H1 (cell line): ENCODE measurements at regions not wholly inside any gene's neighbourhood (a gene's known extent, or its start where the extent isn't known, plus 50 kb on each side); places are given as distances from the start of the nearest gene placed in this dataset.

Source experiments
- BACH1 ChIP-seq: IDR thresholded peaks from 2 replicates; pipeline ENCODE4 v1.6.1; 2012; ENCODE audit warnings: low read length, improper control_type of control experiment
- HDAC2 ChIP-seq, 2 experiments: fragments of 300-600 bp in 1 of 2; sonication (generic) in 1 of 2; IDR thresholded peaks; 2 replicates each; pipeline ENCODE4 v1.6.1; 2011 to 2012; ENCODE audit warnings: low read depth in 2 of 2, low read length in 2 of 2, mild to moderate bottlenecking in 2 of 2, moderate library complexity in 2 of 2, borderline replicate concordance in 1 of 2, inconsistent platforms in 1 of 2
- POLR2A ChIP-seq, 2 experiments: IDR thresholded peaks; 1 replicate in 1 of 2; 2 replicates in 1 of 2; pipeline ENCODE4 v1.6.1; 2011; ENCODE audit warnings: low read depth in 2 of 2, low read length in 2 of 2, mild to moderate bottlenecking in 2 of 2; ENCODE audit errors: control extremely low read depth in 1 of 2
- POLR2AphosphoS5 ChIP-seq: IDR thresholded peaks from 2 replicates; pipeline ENCODE4 v1.6.1; 2011; ENCODE audit warnings: low read depth, low read length
- RAD21 ChIP-seq, 2 experiments: IDR thresholded peaks in 1 of 2; conservative IDR thresholded peaks in 1 of 2; 2 replicates each; pipeline ENCODE4 v1.6.1; 2011; ENCODE audit warnings: low read depth in 2 of 2, low read length in 2 of 2, improper control_type of control experiment in 1 of 2, inconsistent platforms in 1 of 2, mild to moderate bottlenecking in 1 of 2, moderate library complexity in 1 of 2
- YY1 ChIP-seq: IDR thresholded peaks from 2 replicates; pipeline ENCODE4 v1.6.1; 2011; ENCODE audit warnings: low read depth, mild to moderate bottlenecking, low read length
- TF ChIP-seq, protein P1 (sequence below), 3 experiments: IDR thresholded peaks; 1 replicate in 2 of 3; 2 replicates in 1 of 3; pipeline versions ENCODE4 v1.5.1 to v1.6.1; 2011; ENCODE audit warnings: low read length in 3 of 3, mild to moderate bottlenecking in 3 of 3, inconsistent platforms in 2 of 3, low read depth in 1 of 3, moderate library complexity in 1 of 3; ENCODE audit not compliant: insufficient read depth in 1 of 3; ENCODE audit errors: control extremely low read depth in 1 of 3
- TF ChIP-seq, protein P2 (sequence below): IDR thresholded peaks from 2 replicates; pipeline ENCODE4 v1.6.1; 2011; ENCODE audit warnings: low read length, improper control_type of control experiment
- TF ChIP-seq, protein P3 (sequence below): IDR thresholded peaks from 2 replicates; pipeline ENCODE4 v1.6.1; 2012; ENCODE audit warnings: inconsistent platforms

DNA sequence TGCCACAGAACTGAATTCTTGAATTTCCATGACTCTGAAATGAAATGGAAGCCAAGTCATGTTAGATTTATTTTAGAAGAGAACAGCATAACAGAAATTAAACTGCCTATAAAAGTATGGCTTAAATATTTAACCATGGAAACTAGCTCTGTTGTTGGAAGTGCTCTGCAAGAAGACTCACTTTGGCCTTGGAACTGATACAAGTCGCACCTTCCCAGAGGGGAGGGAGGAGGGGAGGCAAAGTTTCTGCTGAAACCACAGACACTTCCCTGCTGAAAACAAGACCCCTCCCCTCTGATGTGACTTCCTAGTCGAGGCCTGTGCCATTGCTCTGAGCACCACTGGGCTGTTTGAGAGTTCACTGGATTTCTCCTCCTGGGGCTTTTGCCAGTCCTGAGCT is 72.1 kb downstream of the OR13A1 start:
- TF ChIP-seq POLR2A (IDR thresholded peaks at IDR 0.05; ENCODE audit: control extremely low read depth in 1 of 2, low read depth in 2 of 2, low read length in 2 of 2), result no peak
- TF ChIP-seq, protein P1, sequence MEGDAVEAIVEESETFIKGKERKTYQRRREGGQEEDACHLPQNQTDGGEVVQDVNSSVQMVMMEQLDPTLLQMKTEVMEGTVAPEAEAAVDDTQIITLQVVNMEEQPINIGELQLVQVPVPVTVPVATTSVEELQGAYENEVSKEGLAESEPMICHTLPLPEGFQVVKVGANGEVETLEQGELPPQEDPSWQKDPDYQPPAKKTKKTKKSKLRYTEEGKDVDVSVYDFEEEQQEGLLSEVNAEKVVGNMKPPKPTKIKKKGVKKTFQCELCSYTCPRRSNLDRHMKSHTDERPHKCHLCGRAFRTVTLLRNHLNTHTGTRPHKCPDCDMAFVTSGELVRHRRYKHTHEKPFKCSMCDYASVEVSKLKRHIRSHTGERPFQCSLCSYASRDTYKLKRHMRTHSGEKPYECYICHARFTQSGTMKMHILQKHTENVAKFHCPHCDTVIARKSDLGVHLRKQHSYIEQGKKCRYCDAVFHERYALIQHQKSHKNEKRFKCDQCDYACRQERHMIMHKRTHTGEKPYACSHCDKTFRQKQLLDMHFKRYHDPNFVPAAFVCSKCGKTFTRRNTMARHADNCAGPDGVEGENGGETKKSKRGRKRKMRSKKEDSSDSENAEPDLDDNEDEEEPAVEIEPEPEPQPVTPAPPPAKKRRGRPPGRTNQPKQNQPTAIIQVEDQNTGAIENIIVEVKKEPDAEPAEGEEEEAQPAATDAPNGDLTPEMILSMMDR (IDR thresholded peaks at IDR 0.05; ENCODE audit: control extremely low read depth in 1 of 3, insufficient read depth in 1 of 3, low read depth in 1 of 3, low read length in 3 of 3), result no peak
- no peak for TF ChIP-seq BACH1
- no peak for TF ChIP-seq RAD21 (IDR thresholded peaks at IDR 0.05 in 1 of 2, conservative IDR thresholded peaks at IDR 0.05 in 1 of 2; ENCODE audit: low read depth in 2 of 2, low read length in 2 of 2)
- TF ChIP-seq YY1, result no peak
- no peak for TF ChIP-seq POLR2AphosphoS5
- TF ChIP-seq HDAC2 (IDR thresholded peaks at IDR 0.05; ENCODE audit: borderline replicate concordance in 1 of 2, low read depth in 2 of 2, low read length in 2 of 2), result no peak
- TF ChIP-seq, protein P2, sequence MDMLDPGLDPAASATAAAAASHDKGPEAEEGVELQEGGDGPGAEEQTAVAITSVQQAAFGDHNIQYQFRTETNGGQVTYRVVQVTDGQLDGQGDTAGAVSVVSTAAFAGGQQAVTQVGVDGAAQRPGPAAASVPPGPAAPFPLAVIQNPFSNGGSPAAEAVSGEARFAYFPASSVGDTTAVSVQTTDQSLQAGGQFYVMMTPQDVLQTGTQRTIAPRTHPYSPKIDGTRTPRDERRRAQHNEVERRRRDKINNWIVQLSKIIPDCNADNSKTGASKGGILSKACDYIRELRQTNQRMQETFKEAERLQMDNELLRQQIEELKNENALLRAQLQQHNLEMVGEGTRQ, result no peak
- TF ChIP-seq, protein P3, sequence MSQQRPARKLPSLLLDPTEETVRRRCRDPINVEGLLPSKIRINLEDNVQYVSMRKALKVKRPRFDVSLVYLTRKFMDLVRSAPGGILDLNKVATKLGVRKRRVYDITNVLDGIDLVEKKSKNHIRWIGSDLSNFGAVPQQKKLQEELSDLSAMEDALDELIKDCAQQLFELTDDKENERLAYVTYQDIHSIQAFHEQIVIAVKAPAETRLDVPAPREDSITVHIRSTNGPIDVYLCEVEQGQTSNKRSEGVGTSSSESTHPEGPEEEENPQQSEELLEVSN, result no peak
